HEK293T (cell line): ENCODE measurements at regions not wholly inside any gene's neighbourhood (a gene's known extent, or its start where the extent isn't known, plus 50 kb on each side); places are given as distances from the start of the nearest gene placed in this dataset.

Experiments
- CTCF ChIA-PET: fragments of 350-600 bp; formaldehyde crosslinking; extraction: SDS; loops from one replicate; lab custom pipeline; 2021; ENCODE audit warnings: antibody characterized with exemption, inconsistent platforms; lab: Yijun Ruan, JAX
- POLR2A ChIA-PET: fragments of 350-600 bp; formaldehyde crosslinking; extraction: SDS; loops from one replicate; lab custom pipeline; 2020; ENCODE audit warnings: antibody characterized with exemption, inconsistent platforms; lab: Yijun Ruan, JAX
- DNase-seq: peaks from one replicate; pipeline ENCODE4 v3.0.0; 2012; ENCODE audit warnings: mixed read lengths; ENCODE audit errors: extremely low spot score
- ARNT ChIP-seq: fragments of 450-650 bp; IDR thresholded peaks from 2 replicates; pipeline ENCODE4 v1.6.1; 2017; ENCODE audit warnings: mild to moderate bottlenecking
- BHLHE40 ChIP-seq: fragments of 450-650 bp; IDR thresholded peaks from 2 replicates; pipeline ENCODE4 v1.6.1; 2016; ENCODE audit warnings: mild to moderate bottlenecking, moderate library complexity, borderline replicate concordance
- CTBP1 ChIP-seq: fragments of 450-650 bp; IDR thresholded peaks from 2 replicates; pipeline ENCODE4 v1.6.1; 2016; ENCODE audit warnings: borderline replicate concordance
- ELF4 ChIP-seq: fragments of 450-650 bp; IDR thresholded peaks from 2 replicates; pipeline ENCODE4 v1.6.1; 2017; ENCODE audit warnings: antibody characterized with exemption
- FOXA1 ChIP-seq: fragments of 450-650 bp; IDR thresholded peaks from 2 replicates; pipeline ENCODE4 v1.6.1; 2016; ENCODE audit warnings: mild to moderate bottlenecking
- FOXK2 ChIP-seq: fragments of 450-650 bp; IDR thresholded peaks from 2 replicates; pipeline ENCODE4 v1.6.1; 2016; ENCODE audit warnings: mild to moderate bottlenecking
- FOXM1 ChIP-seq: fragments of 450-650 bp; IDR thresholded peaks from 2 replicates; pipeline ENCODE4 v1.6.1; 2017; ENCODE audit warnings: mild to moderate bottlenecking, borderline replicate concordance
- HDGF ChIP-seq: fragments of 450-650 bp; IDR thresholded peaks from 2 replicates; pipeline ENCODE4 v1.6.1; 2017; ENCODE audit warnings: antibody characterized with exemption, borderline replicate concordance
- L3MBTL2 ChIP-seq: fragments of 450-650 bp; conservative IDR thresholded peaks from 2 replicates; pipeline ENCODE4 v1.6.1; 2016; ENCODE audit warnings: mild to moderate bottlenecking
- LEF1 ChIP-seq: fragments of 450-650 bp; IDR thresholded peaks from 2 replicates; pipeline ENCODE4 v1.6.1; 2017; ENCODE audit warnings: mild to moderate bottlenecking, borderline replicate concordance
- NFRKB ChIP-seq: fragments of 450-650 bp; IDR thresholded peaks from 2 replicates; pipeline ENCODE4 v1.6.1; 2016; ENCODE audit warnings: mild to moderate bottlenecking, moderate library complexity
- SP1 ChIP-seq: fragments of 450-650 bp; IDR thresholded peaks from 2 replicates; pipeline ENCODE4 v1.6.1; 2017
- SUZ12 ChIP-seq: fragments of 450-650 bp; IDR thresholded peaks from 2 replicates; pipeline ENCODE4 v1.6.1; 2016; ENCODE audit warnings: mild to moderate bottlenecking
- TARDBP ChIP-seq: fragments of 450-650 bp; IDR thresholded peaks from 2 replicates; pipeline ENCODE4 v1.6.1; 2016
- ZNF384 ChIP-seq: fragments of 450-650 bp; IDR thresholded peaks from 2 replicates; pipeline ENCODE4 v1.6.1; 2016
- TF ChIP-seq, protein P1 (sequence below): fragments of 450-650 bp; IDR thresholded peaks from 2 replicates; pipeline ENCODE4 v1.6.1; 2016

DNA sequence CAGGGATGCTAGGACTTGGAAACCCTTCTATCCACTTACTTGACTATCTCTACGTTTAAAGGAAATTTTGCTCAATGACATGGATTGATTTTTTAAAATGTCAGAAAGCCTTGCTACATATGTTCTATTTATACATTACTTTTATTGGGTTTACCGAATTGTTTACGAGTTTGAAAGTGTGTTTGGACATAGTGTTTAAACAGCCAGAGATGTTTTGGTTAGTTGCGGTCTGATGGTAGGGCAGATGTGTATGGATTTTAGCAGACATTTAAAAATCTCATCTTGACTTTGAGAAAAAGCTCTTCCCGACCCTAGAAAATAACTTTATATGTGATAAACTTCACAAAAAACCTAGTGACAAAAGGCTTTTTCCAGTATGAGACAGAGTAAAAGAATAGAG lies 513.7 kb downstream of the PLA2G4A start:
- TF ChIP-seq ARNT (no peak), ELF4 (no peak), L3MBTL2 (no peak), NFRKB (no peak), LEF1 (no peak), TARDBP (no peak), BHLHE40 (no peak), SUZ12 (no peak), HDGF (no peak), FOXK2 (no peak), FOXA1 (no peak), SP1 (no peak), ZNF384 (no peak), FOXM1 (no peak), CTBP1 (no peak)
- TF ChIP-seq, protein P1, sequence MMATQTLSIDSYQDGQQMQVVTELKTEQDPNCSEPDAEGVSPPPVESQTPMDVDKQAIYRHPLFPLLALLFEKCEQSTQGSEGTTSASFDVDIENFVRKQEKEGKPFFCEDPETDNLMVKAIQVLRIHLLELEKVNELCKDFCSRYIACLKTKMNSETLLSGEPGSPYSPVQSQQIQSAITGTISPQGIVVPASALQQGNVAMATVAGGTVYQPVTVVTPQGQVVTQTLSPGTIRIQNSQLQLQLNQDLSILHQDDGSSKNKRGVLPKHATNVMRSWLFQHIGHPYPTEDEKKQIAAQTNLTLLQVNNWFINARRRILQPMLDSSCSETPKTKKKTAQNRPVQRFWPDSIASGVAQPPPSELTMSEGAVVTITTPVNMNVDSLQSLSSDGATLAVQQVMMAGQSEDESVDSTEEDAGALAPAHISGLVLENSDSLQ: no peak
- DNase-seq: no peak
- ChIA-PET CTCF (no interaction called here), POLR2A (no interaction called here)

DNA sequence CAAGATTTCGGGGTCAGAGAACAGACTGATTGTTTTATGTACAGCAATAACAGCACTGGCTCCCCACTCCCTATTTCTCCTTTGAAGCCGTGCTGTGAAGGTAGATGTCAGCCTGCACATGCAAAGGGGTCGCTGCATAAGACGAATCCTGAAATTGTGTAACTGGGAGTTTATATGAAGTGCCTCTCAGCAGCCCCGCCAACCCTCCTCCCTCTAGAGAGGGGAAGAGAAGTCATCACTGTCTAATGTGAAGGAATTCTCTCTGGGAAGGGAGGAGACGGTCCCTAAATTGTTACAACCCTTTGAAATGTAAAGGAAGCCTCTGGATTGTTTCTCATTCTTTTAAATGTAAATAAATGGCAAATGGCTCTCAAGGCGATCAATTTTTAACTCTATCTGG lies 545.3 kb downstream of the PLA2G4A start:
- TF ChIP-seq ZNF384: no peak
- TF ChIP-seq SP1: no peak
- no peak for TF ChIP-seq ARNT
- no peak for TF ChIP-seq FOXM1
- TF ChIP-seq TARDBP: no peak
- ChIA-PET CTCF (no interaction called here), POLR2A (no interaction called here)
- no peak for DNase-seq

DNA sequence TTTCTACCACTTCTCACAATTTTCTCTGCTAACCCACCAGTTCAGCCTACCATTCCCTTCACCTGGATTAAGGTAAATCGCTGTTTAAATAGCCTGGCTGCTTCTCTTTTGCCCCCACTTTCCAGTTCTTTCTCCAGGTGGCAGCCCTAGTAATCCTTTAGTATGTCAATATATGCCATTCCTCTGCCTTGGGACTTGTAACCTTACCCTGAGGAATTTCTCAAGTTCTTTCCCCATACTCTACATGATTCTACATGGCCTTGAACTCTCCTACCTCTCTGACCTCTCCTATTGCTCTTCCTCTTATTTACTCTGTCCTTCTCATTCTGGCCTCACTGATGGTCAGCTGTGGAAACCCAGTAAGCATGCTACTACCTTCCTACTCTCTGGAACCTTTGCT lies 546.0 kb downstream of the PLA2G4A start:
- POLR2A ChIA-PET: no interaction called here
- TF ChIP-seq ARNT: no peak
- no peak for TF ChIP-seq L3MBTL2
- TF ChIP-seq SUZ12: no peak
- TF ChIP-seq CTBP1: no peak
- no peak for TF ChIP-seq HDGF
- no peak for TF ChIP-seq NFRKB
- TF ChIP-seq BHLHE40: no peak
- CTCF ChIA-PET: no interaction called here
- DNase-seq: no peak

DNA sequence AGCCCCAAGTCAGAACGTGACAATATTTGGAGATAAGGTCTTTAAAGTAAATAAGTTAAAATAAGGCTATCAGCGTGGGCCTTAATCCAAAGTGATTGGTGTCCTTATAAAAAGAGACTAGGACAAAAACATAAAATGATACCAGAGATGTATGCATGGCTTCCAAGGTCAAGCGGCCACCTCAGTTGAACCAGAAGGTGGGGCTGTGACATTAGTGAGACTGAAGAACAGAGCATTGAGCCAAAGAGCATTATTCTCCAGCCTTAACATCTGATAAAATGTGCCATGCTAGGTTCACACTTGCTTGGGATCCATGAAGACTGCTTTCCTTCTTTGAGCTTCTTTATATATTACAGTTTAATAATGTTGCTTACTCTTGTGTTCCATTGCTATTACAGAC lies 554.6 kb downstream of the PLA2G4A start:
- CTCF ChIA-PET: no interaction called here
- peak; percentile 11 for DNase-seq
- POLR2A ChIA-PET: no interaction called here
- TF ChIP-seq FOXM1 (no peak), SUZ12 (no peak), ARNT (no peak), NFRKB (no peak), FOXA1 (no peak), SP1 (no peak), TARDBP (no peak), LEF1 (no peak), FOXK2 (no peak), HDGF (no peak), ZNF384 (no peak), ELF4 (no peak), L3MBTL2 (no peak)
- TF ChIP-seq, protein P1: no peak

DNA sequence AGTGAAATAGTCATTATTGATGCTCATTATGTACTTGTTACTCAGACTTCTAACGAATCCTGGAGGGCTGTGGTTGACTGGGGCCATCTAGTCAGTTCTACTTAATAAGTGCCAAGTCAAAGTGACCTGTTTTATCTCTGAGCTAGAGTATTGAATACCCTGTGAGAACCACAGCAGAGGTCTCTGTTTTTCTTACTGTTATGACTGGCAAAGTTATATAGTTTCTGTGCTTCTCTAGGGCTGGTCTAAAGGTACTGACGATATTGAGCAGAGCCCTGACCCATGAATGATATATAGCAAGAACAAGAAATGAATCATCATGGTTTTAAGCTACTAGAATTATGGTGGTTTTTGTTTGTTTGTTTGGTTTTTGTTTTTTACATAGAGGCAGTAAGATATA lies 555.8 kb downstream of the PLA2G4A start:
- TF ChIP-seq FOXM1 (no peak), TARDBP (no peak), SUZ12 (no peak), SP1 (no peak), L3MBTL2 (no peak), HDGF (no peak), FOXK2 (no peak)
- TF ChIP-seq, protein P1: no peak
- ChIA-PET CTCF (no interaction called here), POLR2A (no interaction called here)

DNA sequence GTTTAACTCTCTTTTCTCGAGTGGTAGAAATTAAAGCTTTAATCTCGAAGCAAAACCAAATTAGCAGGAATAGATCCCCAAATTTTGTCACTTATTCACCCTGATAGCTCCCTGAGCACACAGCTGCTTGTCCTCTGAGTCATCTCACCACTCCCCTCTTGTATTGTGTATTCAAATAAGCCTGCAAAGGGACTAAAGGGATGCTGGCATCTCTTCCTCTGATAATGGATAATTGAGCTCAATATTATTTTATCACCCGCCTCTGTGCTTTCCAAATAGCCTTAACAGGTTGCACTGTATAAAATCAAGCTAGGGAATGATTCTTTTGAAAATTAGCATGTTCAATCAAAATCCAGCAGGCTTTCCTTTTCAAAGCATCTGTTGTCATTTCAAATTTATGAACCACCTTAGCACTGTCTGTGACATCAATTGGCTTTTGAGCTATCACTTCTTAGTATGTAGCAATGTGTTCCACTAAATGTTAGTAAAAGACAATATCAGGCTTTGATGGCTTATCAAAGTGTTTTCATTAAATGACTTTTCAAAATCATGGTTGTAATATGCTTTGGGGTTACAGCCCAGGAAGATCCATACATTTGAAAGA lies 561.6 kb downstream of the PLA2G4A start:
- POLR2A ChIA-PET: no interaction called here
- no peak for DNase-seq
- TF ChIP-seq TARDBP (no peak), SP1 (no peak), ARNT (no peak), L3MBTL2 (no peak), FOXK2 (no peak), SUZ12 (no peak), FOXA1 (no peak), ZNF384 (no peak)
- CTCF ChIA-PET: no interaction called here

More for the DNA sequence above, 555.8 kb downstream of the PLA2G4A start:
- no peak for DNase-seq

DNA sequence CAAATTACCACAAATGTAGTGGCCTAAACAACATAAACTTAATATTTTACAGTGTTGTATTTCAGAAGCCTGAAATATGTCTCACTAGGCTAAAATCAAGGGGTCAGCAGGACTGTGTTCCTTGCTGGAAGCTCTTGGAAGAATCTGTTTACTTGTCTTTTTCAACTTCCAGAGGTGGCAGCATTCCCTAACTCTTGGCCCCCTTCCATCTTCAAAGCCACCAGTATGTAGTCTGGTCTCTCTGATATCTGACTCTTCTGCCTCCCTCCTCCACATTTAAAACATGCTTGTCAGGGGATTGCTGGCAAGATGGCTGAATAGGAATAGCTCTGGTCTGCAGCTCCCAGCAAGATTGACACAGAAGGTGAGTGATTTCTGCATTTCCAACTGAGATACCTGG lies 567.5 kb downstream of the PLA2G4A start:
- TF ChIP-seq TARDBP: no peak
- TF ChIP-seq SP1: no peak
- TF ChIP-seq ELF4: no peak
- TF ChIP-seq LEF1: no peak
- TF ChIP-seq ARNT: no peak
- no peak for TF ChIP-seq NFRKB
- no peak for TF ChIP-seq FOXM1
- no peak for TF ChIP-seq SUZ12
- TF ChIP-seq ZNF384: no peak
- no peak for TF ChIP-seq HDGF
- no peak for TF ChIP-seq FOXK2
- no peak for TF ChIP-seq BHLHE40
- TF ChIP-seq, protein P1: no peak
- POLR2A ChIA-PET: no interaction called here
- no peak for DNase-seq
- CTCF ChIA-PET: no interaction called here
